Suprapubic skin (tissue), 4 donors: ENCODE measurements at regions not wholly inside any gene's neighbourhood (a gene's known extent, or its start where the extent isn't known, plus 50 kb on each side); places are given as distances from the start of the nearest gene placed in this dataset.

Source experiments
- CTCF ChIP-seq, 2 donors: fragments of 200-600 bp in 1 of 2; fragments of 450-650 bp in 1 of 2; sonication (generic) in 1 of 2; IDR thresholded peaks; one replicate each; pipeline ENCODE4 v1.5.1; 2016 to 2019; ENCODE audit warnings: antibody characterized with exemption in 2 of 2, mild to moderate bottlenecking in 1 of 2, moderate library complexity in 1 of 2
- POLR2A ChIP-seq, 2 donors: fragments of 450-650 bp; IDR thresholded peaks; one replicate each; pipeline ENCODE4 v1.6.1; 2017; ENCODE audit warnings: antibody characterized with exemption in 2 of 2, mild to moderate bottlenecking in 2 of 2, moderate library complexity in 2 of 2
- POLR2AphosphoS5 ChIP-seq, 3 donors: sonication (generic); formaldehyde crosslinking; IDR thresholded peaks; one replicate each; pipeline ENCODE4 v1.6.1; 2017; ENCODE audit warnings: antibody characterized with exemption in 3 of 3

GRCh38 chr1:235015291-235015985, 113.2 kb downstream of the TOMM20 start:
- no peak for TF ChIP-seq POLR2AphosphoS5 (IDR thresholded peaks at IDR 0.05)
- no peak for TF ChIP-seq CTCF (IDR thresholded peaks at IDR 0.05)
- no peak for TF ChIP-seq POLR2A (IDR thresholded peaks at IDR 0.05)
